HL-60 (cell line): ENCODE measurements at regions not wholly inside any gene's neighbourhood (a gene's known extent, or its start where the extent isn't known, plus 50 kb on each side); places are given as distances from the start of the nearest gene placed in this dataset.

Experiments
- CTCF ChIP-seq: IDR thresholded peaks from one replicate; pipeline ENCODE4 v1.5.1; 2011; ENCODE audit warnings: low read length, control low read depth, inconsistent platforms; ENCODE audit not compliant: insufficient read depth
- GABPA ChIP-seq: IDR thresholded peaks from 2 replicates; pipeline ENCODE4 v1.6.1; 2012; ENCODE audit warnings: low read depth
- POLR2AphosphoS5 ChIP-seq: IDR thresholded peaks from 2 replicates; pipeline ENCODE4 v1.6.1; 2012; ENCODE audit warnings: low read depth
- REST ChIP-seq: IDR thresholded peaks from 2 replicates; pipeline ENCODE4 v1.6.1; 2012; ENCODE audit warnings: low read depth; ENCODE audit not compliant: insufficient replicate concordance
- SPI1 ChIP-seq: IDR thresholded peaks from 2 replicates; pipeline ENCODE4 v1.6.1; 2012; ENCODE audit warnings: low read depth, mild to moderate bottlenecking, borderline replicate concordance

GRCh38 chr9:119938871-119939270, 569.6 kb upstream of the BRINP1 start:
- no peak for TF ChIP-seq CTCF
- TF ChIP-seq POLR2AphosphoS5: no peak
- no peak for TF ChIP-seq REST
- no peak for TF ChIP-seq GABPA
- TF ChIP-seq SPI1: no peak
